Fibroblast of lung (primary cell): ENCODE measurements at regions not wholly inside any gene's neighbourhood (a gene's known extent, or its start where the extent isn't known, plus 50 kb on each side); places are given as distances from the start of the nearest gene placed in this dataset.

ENCODE experiments used
- DNase-seq, 2 donors: peaks; one replicate each; pipeline versions ENCODE4 v3.0.0 to v3.0.0-alpha.2; 2010; ENCODE audit warnings: low read depth in 2 of 2
- H2AFZ ChIP-seq: 2 replicates; pipeline ENCODE4 v1.5.1; 2012; ENCODE audit warnings: low read length, control low read depth, inconsistent platforms
- H3K27ac ChIP-seq: 2 replicates; pipeline ENCODE4 v1.5.1; 2011; ENCODE audit warnings: low read length, control low read depth; ENCODE audit not compliant: insufficient read depth
- H3K27me3 ChIP-seq: 2 replicates; pipeline ENCODE4 v1.5.1; 2011; ENCODE audit warnings: mild to moderate bottlenecking, low read length; ENCODE audit not compliant: control insufficient read depth, insufficient read depth
- H3K36me3 ChIP-seq: 2 replicates; pipeline ENCODE4 v1.5.1; 2011; ENCODE audit warnings: low read length; ENCODE audit not compliant: control insufficient read depth, insufficient read depth
- H3K4me1 ChIP-seq: 2 replicates; pipeline ENCODE4 v1.5.1; 2011; ENCODE audit warnings: low read length; ENCODE audit not compliant: control insufficient read depth, insufficient read depth; ENCODE audit errors: extremely low read depth
- H3K4me2 ChIP-seq: 2 replicates; pipeline ENCODE4 v1.5.1; 2011; ENCODE audit warnings: low read length, control low read depth; ENCODE audit not compliant: insufficient read depth; ENCODE audit errors: extremely low read depth
- H3K4me3 ChIP-seq, 4 experiments: fragments of 200-600 bp in 1 of 4; sonication (generic) in 1 of 4; replicated peaks in 1 of 4; 2 replicates each; pipeline ENCODE4 v1.5.1; 2011 to 2016; ENCODE audit warnings: low read length in 4 of 4, low read depth in 3 of 4, mild to moderate bottlenecking in 3 of 4, control low read depth in 2 of 4, inconsistent platforms in 1 of 4, mixed read lengths in 1 of 4; ENCODE audit not compliant: insufficient read depth in 1 of 4; ENCODE audit errors: control extremely low read depth in 1 of 4
- H3K79me2 ChIP-seq: 2 replicates; pipeline ENCODE4 v1.5.1; 2012; ENCODE audit warnings: mild to moderate bottlenecking, low read length, inconsistent platforms; ENCODE audit not compliant: control insufficient read depth, insufficient read depth
- H3K9ac ChIP-seq: 2 replicates; pipeline ENCODE4 v1.5.1; 2011; ENCODE audit warnings: mild to moderate bottlenecking, low read length, control low read depth; ENCODE audit not compliant: insufficient read depth
- H3K9me3 ChIP-seq: 2 replicates; pipeline ENCODE4 v1.5.1; 2012; ENCODE audit warnings: low read depth, low read length; ENCODE audit not compliant: control insufficient read depth, insufficient read depth
- H4K20me1 ChIP-seq: 2 replicates; pipeline ENCODE4 v1.5.1; 2011; ENCODE audit warnings: low read length; ENCODE audit not compliant: control insufficient read depth, insufficient read depth; ENCODE audit errors: extremely low read depth
- EZH2 ChIP-seq: IDR thresholded peaks from 2 replicates; pipeline ENCODE4 v1.5.1; 2012; ENCODE audit warnings: low read length, control low read depth, mild to moderate bottlenecking; ENCODE audit errors: missing control alignments
- TF ChIP-seq, protein P1 (sequence below), 2 donors: IDR thresholded peaks in 1 of 2; conservative IDR thresholded peaks in 1 of 2; 1 replicate in 1 of 2; 2 replicates in 1 of 2; pipeline ENCODE4 v1.5.1; 2011 to 2012; ENCODE audit warnings: low read length in 2 of 2, control low read depth in 1 of 2, inconsistent platforms in 1 of 2, low read depth in 1 of 2, mild to moderate bottlenecking in 1 of 2

DNA sequence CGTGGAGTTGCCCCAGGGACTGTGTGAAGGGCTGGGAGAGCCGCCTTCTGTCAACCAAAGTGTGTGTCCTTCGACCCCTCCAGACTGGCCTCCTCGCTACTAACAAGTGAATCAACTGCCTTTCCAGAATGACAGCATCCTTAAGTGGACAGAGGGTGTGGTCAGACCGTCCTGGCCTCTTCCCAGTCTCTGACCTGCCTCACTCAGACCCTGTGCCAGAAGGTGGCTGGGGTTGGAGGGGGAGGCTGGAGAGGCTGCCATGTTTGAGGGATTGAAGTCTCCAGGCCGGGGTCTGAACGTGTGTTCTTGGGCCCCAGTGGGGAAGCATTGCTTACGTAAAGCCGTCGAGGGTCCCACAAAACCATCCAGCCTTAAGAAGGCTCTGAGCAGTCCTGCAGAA lies 389.3 kb upstream of the IRX4 start:
- no peaks in the 10 kb centered on the region for H3K4me1 ChIP-seq
- H3K4me2 ChIP-seq: no peak overlapping the region
- no peaks in the 10 kb centered on the region for H3K9me3 ChIP-seq
- no peaks in the 10 kb centered on the region for H4K20me1 ChIP-seq
- no peak overlapping the region for H3K4me3 ChIP-seq
- DNase-seq: no peak
- TF ChIP-seq EZH2: no peak
- TF ChIP-seq, protein P1, sequence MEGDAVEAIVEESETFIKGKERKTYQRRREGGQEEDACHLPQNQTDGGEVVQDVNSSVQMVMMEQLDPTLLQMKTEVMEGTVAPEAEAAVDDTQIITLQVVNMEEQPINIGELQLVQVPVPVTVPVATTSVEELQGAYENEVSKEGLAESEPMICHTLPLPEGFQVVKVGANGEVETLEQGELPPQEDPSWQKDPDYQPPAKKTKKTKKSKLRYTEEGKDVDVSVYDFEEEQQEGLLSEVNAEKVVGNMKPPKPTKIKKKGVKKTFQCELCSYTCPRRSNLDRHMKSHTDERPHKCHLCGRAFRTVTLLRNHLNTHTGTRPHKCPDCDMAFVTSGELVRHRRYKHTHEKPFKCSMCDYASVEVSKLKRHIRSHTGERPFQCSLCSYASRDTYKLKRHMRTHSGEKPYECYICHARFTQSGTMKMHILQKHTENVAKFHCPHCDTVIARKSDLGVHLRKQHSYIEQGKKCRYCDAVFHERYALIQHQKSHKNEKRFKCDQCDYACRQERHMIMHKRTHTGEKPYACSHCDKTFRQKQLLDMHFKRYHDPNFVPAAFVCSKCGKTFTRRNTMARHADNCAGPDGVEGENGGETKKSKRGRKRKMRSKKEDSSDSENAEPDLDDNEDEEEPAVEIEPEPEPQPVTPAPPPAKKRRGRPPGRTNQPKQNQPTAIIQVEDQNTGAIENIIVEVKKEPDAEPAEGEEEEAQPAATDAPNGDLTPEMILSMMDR (conservative IDR thresholded peaks at IDR 0.05 in 1 of 2, IDR thresholded peaks at IDR 0.05 in 1 of 2; ENCODE audit: low read depth in 1 of 2, low read length in 2 of 2): no peak
- H3K27ac ChIP-seq: no peak overlapping the region
- no peaks in the 10 kb centered on the region for H3K36me3 ChIP-seq
- H3K79me2 ChIP-seq: no peaks in the 10 kb centered on the region
- no peaks in the 10 kb centered on the region for H3K27me3 ChIP-seq
- no peak overlapping the region for H2AFZ ChIP-seq
- H3K9ac ChIP-seq: no peak overlapping the region

DNA sequence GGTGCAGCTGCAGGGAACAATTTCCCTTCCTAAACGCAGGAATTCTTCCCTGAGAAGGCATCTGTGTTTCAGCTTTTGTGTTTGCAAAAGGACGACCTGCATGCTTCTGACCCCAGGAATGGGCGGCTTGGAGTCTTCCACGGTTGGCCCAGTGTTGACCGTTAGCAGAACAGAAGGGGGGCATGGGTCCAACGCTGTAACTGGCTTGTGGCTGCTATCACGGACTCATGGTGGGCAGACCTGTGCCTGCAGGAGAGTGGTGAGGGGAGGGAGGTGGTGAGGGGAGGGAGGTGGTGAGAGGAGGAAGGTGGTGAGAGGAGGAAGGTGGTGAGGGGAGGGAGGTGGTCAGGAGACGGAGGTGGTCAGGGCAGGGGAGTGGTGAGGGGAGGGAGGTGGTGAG lies 388.6 kb upstream of the IRX4 start:
- no peak overlapping the region for H3K9ac ChIP-seq
- no peaks in the 10 kb centered on the region for H3K27me3 ChIP-seq
- no peak overlapping the region for H3K4me3 ChIP-seq
- H3K79me2 ChIP-seq: no peaks in the 10 kb centered on the region
- H3K36me3 ChIP-seq: no peaks in the 10 kb centered on the region
- no peak overlapping the region for H3K27ac ChIP-seq
- no peaks in the 10 kb centered on the region for H4K20me1 ChIP-seq
- H3K9me3 ChIP-seq: no peaks in the 10 kb centered on the region
- no peak overlapping the region for H3K4me2 ChIP-seq
- TF ChIP-seq, protein P1 (conservative IDR thresholded peaks at IDR 0.05 in 1 of 2, IDR thresholded peaks at IDR 0.05 in 1 of 2; ENCODE audit: low read depth in 1 of 2, low read length in 2 of 2): no peak
- no peak for TF ChIP-seq EZH2
- no peaks in the 10 kb centered on the region for H3K4me1 ChIP-seq
- DNase-seq: no peak
- H2AFZ ChIP-seq: no peak overlapping the region

DNA sequence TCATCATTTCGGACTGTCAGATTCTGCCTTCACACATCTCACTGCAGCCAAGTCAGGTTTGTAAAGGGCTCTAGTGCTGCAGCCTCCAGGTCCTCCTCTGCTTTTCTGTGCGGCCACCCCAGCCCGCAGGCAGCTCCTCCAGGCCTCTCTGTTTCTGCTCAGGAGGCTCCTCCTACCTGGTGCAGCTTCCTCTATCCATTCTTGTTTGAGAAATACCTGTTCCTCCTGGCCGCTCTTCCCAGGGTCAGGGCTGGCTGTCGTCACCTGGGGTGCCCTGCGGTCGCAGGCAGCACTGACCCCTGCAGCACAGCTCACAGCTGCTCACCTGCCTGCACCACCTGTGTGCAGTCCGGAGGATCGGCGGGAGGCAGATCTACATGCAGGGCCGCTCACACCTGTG lies 387.7 kb upstream of the IRX4 start:
- no peak overlapping the region for H3K9ac ChIP-seq
- H3K4me2 ChIP-seq: no peak overlapping the region
- H2AFZ ChIP-seq: no peak overlapping the region
- H3K79me2 ChIP-seq: no peaks in the 10 kb centered on the region
- H3K4me3 ChIP-seq: no peak overlapping the region
- no peak overlapping the region for H3K27ac ChIP-seq
- no peak for DNase-seq
- H3K9me3 ChIP-seq: no peaks in the 10 kb centered on the region
- H3K4me1 ChIP-seq: no peaks in the 10 kb centered on the region
- H3K27me3 ChIP-seq: no peaks in the 10 kb centered on the region
- no peaks in the 10 kb centered on the region for H4K20me1 ChIP-seq
- TF ChIP-seq, protein P1 (conservative IDR thresholded peaks at IDR 0.05 in 1 of 2, IDR thresholded peaks at IDR 0.05 in 1 of 2; ENCODE audit: low read depth in 1 of 2, low read length in 2 of 2): no peak
- no peak for TF ChIP-seq EZH2
- no peaks in the 10 kb centered on the region for H3K36me3 ChIP-seq
